ENCODE measurements at regions not wholly inside any gene's neighbourhood (a gene's known extent, or its start where the extent isn't known, plus 50 kb on each side); places are given as distances from the start of the nearest gene placed in this dataset.
"Not testable (repeated sequence)": the region's sequence is repeated elsewhere in the genome, so short reads cannot be mapped to it uniquely, and the experiment has no call there.

DNA sequence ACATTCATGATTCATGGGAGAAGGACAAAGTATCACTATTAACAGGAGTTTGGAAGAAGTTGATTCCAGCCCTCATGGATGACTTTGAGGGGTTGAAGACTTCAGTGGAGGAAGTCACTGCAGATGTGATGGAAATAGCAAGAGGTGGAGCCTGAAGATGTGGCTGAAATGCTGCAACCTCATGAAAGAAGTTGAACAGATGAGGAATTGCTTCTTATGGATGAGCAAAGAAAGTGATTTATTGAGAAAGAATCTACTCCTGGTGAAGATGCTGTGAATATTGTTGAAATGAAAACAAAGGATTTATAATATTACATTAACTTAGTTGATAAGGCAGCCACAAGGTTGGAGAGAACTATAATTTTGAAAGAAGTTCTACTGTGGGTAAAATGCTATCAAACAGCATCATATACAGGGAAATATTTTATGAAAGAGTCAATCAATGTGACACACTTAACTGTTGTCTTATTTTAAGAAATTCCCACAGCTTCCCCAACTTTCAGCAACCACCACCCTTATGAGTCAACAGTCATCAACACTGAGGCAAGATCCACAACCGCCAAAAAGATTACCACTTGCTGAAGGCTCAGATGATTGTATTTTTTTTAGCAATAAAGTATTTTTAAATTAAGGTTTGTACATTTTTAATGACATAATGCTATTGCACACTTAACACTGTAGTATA, 302.6 kb downstream of the CBLL2 start:
- CTCF ChIA-PET = no interaction called here
- H3K9me3 Mint-ChIP-seq = peaks cover 0 to 7% (median 1%) of the 10 kb centered on the region in 5 donors
- H3K27ac Mint-ChIP-seq = no peak overlapping the region

GRCh38 chrX:22577181-22577580, 304.5 kb downstream of the CBLL2 start:
- Mint-ChIP-seq H3K9me3 (peaks cover 0 to 5% (median 2%) of the 10 kb centered on the region in 5 donors), H3K27me3 (no peaks in the 10 kb centered on the region)
- no peaks in the 10 kb centered on the region for H3K36me3 ChIP-seq (ENCODE audit: insufficient read depth, low read length)

More for the DNA sequence above, 302.6 kb downstream of the CBLL2 start:
- Histone ChIP-seq H3K4me1 (ENCODE audit: insufficient read depth, low read length) (no peaks in the 10 kb centered on the region), H3K36me3 (ENCODE audit: insufficient read depth, low read length) (no peaks in the 10 kb centered on the region), H3K27me3 (ENCODE audit: insufficient read depth, low read length, poor library complexity, severe bottlenecking) (no peaks in the 10 kb centered on the region), H3K9me3 (ENCODE audit: low read length) (no peaks in the 10 kb centered on the region), H3K27ac (ENCODE audit: low read depth, low read length) (no peak overlapping the region), H3K4me3 (ENCODE audit: low read length) (no peak overlapping the region)
- no peaks in the 10 kb centered on the region for H3K4me1 Mint-ChIP-seq
- POLR2A ChIA-PET = no interaction called here
- H3K36me3 Mint-ChIP-seq = no peaks in the 10 kb centered on the region
- H3K27me3 Mint-ChIP-seq = no peaks in the 10 kb centered on the region
- no peak overlapping the region for H3K4me3 Mint-ChIP-seq
- no peak for DNase-seq

GRCh38 chrX:22585831-22586230, 313.1 kb downstream of the CBLL2 start:
- ChIA-PET POLR2A (no interaction called here), CTCF (no interaction called here)
- no peaks in the 10 kb centered on the region for H3K9me3 ChIP-seq (ENCODE audit: low read length)
- no peak overlapping the region for H3K27ac Mint-ChIP-seq
- no peak overlapping the region for H3K4me3 Mint-ChIP-seq
- H3K4me3 ChIP-seq (ENCODE audit: low read length) = no peak overlapping the region
- H3K36me3 ChIP-seq (ENCODE audit: insufficient read depth, low read length) = no peaks in the 10 kb centered on the region
- no peaks in the 10 kb centered on the region for H3K27me3 ChIP-seq (ENCODE audit: insufficient read depth, low read length, poor library complexity, severe bottlenecking)
- DNase-seq = no peak
- no peaks in the 10 kb centered on the region for H3K27me3 Mint-ChIP-seq
- H3K4me1 ChIP-seq (ENCODE audit: insufficient read depth, low read length) = no peaks in the 10 kb centered on the region
- no peaks in the 10 kb centered on the region for H3K4me1 Mint-ChIP-seq
- H3K36me3 Mint-ChIP-seq = no peaks in the 10 kb centered on the region
- H3K27ac ChIP-seq (ENCODE audit: low read depth, low read length) = no peak overlapping the region
- peaks cover 0 to 5% (median 0%) of the 10 kb centered on the region in 5 donors for H3K9me3 Mint-ChIP-seq

More at GRCh38 chrX:22577181-22577580, 304.5 kb downstream of the CBLL2 start:
- DNase-seq = no peak
- H3K4me3 Mint-ChIP-seq = no peak overlapping the region
- Histone ChIP-seq H3K27me3 (ENCODE audit: insufficient read depth, low read length, poor library complexity, severe bottlenecking) (no peaks in the 10 kb centered on the region), H3K4me1 (ENCODE audit: insufficient read depth, low read length) (no peaks in the 10 kb centered on the region), H3K27ac (ENCODE audit: low read depth, low read length) (no peak overlapping the region), H3K4me3 (ENCODE audit: low read length) (no peak overlapping the region), H3K9me3 (ENCODE audit: low read length) (no peaks in the 10 kb centered on the region)
- POLR2A ChIA-PET = no interaction called here
- H3K4me1 Mint-ChIP-seq = no peaks in the 10 kb centered on the region
- H3K36me3 Mint-ChIP-seq = no peaks in the 10 kb centered on the region
- no peak overlapping the region for H3K27ac Mint-ChIP-seq
- CTCF ChIA-PET = no interaction called here

DNA sequence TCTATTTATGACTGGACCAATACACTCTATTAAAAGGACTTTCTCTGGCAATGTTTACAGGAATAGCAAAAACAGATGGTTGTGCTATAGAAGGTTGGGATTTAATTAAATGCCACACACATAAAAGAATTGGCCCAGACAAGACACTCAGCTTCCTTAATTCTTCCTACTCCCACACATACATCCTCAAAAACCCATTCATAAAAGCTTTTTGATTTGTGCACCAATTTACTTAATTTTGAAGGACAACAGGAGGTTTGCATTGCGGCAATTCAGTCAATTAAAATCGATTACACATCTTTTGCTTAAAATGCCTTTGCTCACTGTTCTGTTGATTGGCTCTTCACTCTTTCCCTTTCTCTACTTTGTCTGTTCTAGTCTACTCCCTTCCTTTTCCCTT, 317.1 kb downstream of the CBLL2 start:
- Mint-ChIP-seq H3K36me3 (no peaks in the 10 kb centered on the region), H3K27me3 (no peaks in the 10 kb centered on the region), H3K9me3 (peaks cover 0 to 3% (median 0%) of the 10 kb centered on the region in 5 donors), H3K4me3 (no peak overlapping the region), H3K4me1 (no peaks in the 10 kb centered on the region), H3K27ac (no peak overlapping the region)
- H3K4me1 ChIP-seq (ENCODE audit: insufficient read depth, low read length) = no peaks in the 10 kb centered on the region
- no peak overlapping the region for H3K4me3 ChIP-seq (ENCODE audit: low read length)
- H3K27me3 ChIP-seq (ENCODE audit: insufficient read depth, low read length, poor library complexity, severe bottlenecking) = no peaks in the 10 kb centered on the region
- H3K36me3 ChIP-seq (ENCODE audit: insufficient read depth, low read length) = no peaks in the 10 kb centered on the region
- CTCF ChIA-PET = no interaction called here
- no peaks in the 10 kb centered on the region for H3K9me3 ChIP-seq (ENCODE audit: low read length)
- no peak overlapping the region for H3K27ac ChIP-seq (ENCODE audit: low read depth, low read length)
- POLR2A ChIA-PET = no interaction called here
- DNase-seq = no peak

DNA sequence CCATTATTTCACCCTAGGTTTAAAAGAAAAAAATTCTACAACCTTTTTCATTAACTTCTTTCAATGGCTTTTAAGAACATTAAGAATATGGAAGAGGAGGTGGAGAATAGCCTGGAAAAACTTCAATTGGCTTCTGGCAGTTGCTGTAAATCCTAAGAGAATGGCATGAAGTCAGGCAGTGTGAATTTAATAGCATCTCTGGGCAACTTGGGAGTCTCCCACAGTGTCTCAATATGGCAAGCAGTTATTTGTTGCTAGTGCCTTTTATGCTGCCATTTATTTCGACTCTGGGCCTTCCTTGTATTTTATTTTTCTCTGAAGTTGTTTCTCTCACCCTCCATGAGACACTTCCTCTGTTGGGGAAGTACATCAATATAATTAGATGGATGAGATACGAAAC, 322.1 kb downstream of the CBLL2 start:
- no peaks in the 10 kb centered on the region for H3K36me3 Mint-ChIP-seq
- no peak for DNase-seq
- H3K9me3 ChIP-seq (ENCODE audit: low read length) = no peaks in the 10 kb centered on the region
- peaks cover 0 to 2% (median 0%) of the 10 kb centered on the region in 5 donors for H3K9me3 Mint-ChIP-seq
- H3K4me1 Mint-ChIP-seq = no peaks in the 10 kb centered on the region
- H3K27ac Mint-ChIP-seq = no peak overlapping the region
- H3K4me1 ChIP-seq (ENCODE audit: insufficient read depth, low read length) = no peaks in the 10 kb centered on the region
- no peak overlapping the region for H3K27ac ChIP-seq (ENCODE audit: low read depth, low read length)
- ChIA-PET CTCF (no interaction called here), POLR2A (no interaction called here)
- no peaks in the 10 kb centered on the region for H3K36me3 ChIP-seq (ENCODE audit: insufficient read depth, low read length)
- H3K27me3 Mint-ChIP-seq = peaks cover 0 to 1% of the 10 kb centered on the region in 2 donors
- H3K4me3 Mint-ChIP-seq = no peak overlapping the region
- H3K4me3 ChIP-seq (ENCODE audit: low read length) = no peak overlapping the region
- H3K27me3 ChIP-seq (ENCODE audit: insufficient read depth, low read length, poor library complexity, severe bottlenecking) = no peaks in the 10 kb centered on the region

DNA sequence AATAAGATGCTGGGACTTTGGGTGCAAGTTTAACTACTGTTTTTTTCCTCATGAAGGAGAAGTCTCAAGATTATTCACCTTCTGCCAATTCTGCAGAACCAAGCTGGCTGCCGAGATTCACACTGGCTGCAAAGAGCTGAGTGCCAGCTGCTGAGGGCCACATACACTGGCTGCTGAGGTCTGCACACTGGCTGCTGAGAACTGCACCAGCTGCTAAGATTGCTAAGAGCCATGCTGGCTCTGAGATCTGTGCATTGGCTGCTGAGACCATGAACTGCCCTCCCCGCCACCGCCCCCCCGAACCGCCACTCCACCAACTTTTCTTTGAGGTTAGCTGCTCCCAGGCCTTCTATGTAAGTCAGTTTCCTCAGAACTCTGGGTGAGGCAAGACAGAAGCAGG, 330.3 kb downstream of the CBLL2 start:
- Histone ChIP-seq H3K4me3 (ENCODE audit: low read length) (no peak overlapping the region), H3K27ac (ENCODE audit: low read depth, low read length) (no peak overlapping the region), H3K9me3 (ENCODE audit: low read length) (no peaks in the 10 kb centered on the region), H3K4me1 (ENCODE audit: insufficient read depth, low read length) (no peaks in the 10 kb centered on the region), H3K27me3 (ENCODE audit: insufficient read depth, low read length, poor library complexity, severe bottlenecking) (no peaks in the 10 kb centered on the region), H3K36me3 (ENCODE audit: insufficient read depth, low read length) (no peaks in the 10 kb centered on the region)
- POLR2A ChIA-PET = no interaction called here
- Mint-ChIP-seq H3K36me3 (no peaks in the 10 kb centered on the region), H3K4me1 (no peaks in the 10 kb centered on the region), H3K4me3 (no peak overlapping the region), H3K27me3 (peaks cover 0 to 1% of the 10 kb centered on the region in 2 donors), H3K9me3 (peaks cover 0 to 14% (median 7%) of the 10 kb centered on the region in 5 donors), H3K27ac (no peak overlapping the region)
- no peak for DNase-seq
- CTCF ChIA-PET = no interaction called here

DNA sequence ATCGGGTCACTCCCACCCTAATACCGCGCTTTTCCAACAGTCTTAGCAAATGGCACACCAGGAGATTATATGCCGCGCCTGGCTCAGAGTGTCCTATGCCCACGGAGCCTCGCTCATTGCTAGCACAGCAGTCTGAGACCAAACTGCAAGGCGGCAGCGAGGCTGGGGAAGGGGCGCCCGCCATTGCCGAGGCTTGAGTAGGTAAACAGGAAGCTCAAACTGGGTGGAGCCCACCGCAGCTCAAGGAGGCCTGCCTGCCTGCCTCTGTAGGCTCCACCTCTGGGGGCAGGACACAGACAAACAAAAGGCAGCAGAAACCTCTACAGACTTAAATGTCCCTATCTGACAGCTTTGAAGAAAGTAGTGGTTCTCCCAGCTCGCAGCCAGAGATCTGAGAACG, 336.7 kb downstream of the CBLL2 start:
- POLR2A ChIA-PET; H3K4me1 Mint-ChIP-seq; H3K27me3 ChIP-seq (ENCODE audit: insufficient read depth, low read length, poor library complexity, severe bottlenecking); H3K27ac Mint-ChIP-seq; CTCF ChIA-PET; H3K27ac ChIP-seq (ENCODE audit: low read depth, low read length); H3K9me3 ChIP-seq (ENCODE audit: low read length); H3K27me3 Mint-ChIP-seq; H3K4me3 Mint-ChIP-seq; H3K36me3 ChIP-seq (ENCODE audit: insufficient read depth, low read length); H3K4me1 ChIP-seq (ENCODE audit: insufficient read depth, low read length); DNase-seq; H3K4me3 ChIP-seq (ENCODE audit: low read length); H3K36me3 Mint-ChIP-seq: not testable (repeated sequence)
- H3K9me3 Mint-ChIP-seq = peaks cover 0 to 19% (median 9%) of the 10 kb centered on the region in 5 donors

DNA sequence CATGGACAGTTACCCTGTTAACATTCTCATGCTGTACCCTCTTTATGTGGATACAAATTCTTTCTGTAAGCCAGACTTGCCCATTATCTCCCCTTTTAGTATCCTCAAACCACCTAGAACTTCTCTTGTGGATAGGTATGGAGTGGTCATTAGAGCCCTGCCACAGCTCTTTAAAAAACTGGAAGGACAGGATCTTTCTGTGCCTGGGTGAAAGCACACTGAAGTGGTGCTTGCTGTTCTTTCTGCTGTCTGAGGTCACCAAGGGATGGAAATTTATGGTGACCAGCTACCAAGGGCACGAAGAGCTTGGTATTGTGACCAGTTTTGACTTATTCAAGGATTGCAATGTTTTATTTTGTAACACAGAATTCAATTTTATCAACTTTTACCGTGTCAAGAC, 344.2 kb downstream of the CBLL2 start:
- CTCF ChIA-PET = no interaction called here
- Mint-ChIP-seq H3K36me3 (no peaks in the 10 kb centered on the region), H3K27ac (no peak overlapping the region), H3K27me3 (no peaks in the 10 kb centered on the region), H3K4me3 (no peak overlapping the region), H3K9me3 (peaks cover 0 to 9% (median 0%) of the 10 kb centered on the region in 5 donors), H3K4me1 (no peaks in the 10 kb centered on the region)
- H3K36me3 ChIP-seq (ENCODE audit: insufficient read depth, low read length) = no peaks in the 10 kb centered on the region
- H3K27me3 ChIP-seq (ENCODE audit: insufficient read depth, low read length, poor library complexity, severe bottlenecking) = no peaks in the 10 kb centered on the region
- no peak overlapping the region for H3K4me3 ChIP-seq (ENCODE audit: low read length)
- H3K9me3 ChIP-seq (ENCODE audit: low read length) = no peaks in the 10 kb centered on the region
- H3K27ac ChIP-seq (ENCODE audit: low read depth, low read length) = no peak overlapping the region
- no peaks in the 10 kb centered on the region for H3K4me1 ChIP-seq (ENCODE audit: insufficient read depth, low read length)
- POLR2A ChIA-PET = no interaction called here
- no peak for DNase-seq

GRCh38 chrX:22627576-22627975, 354.9 kb downstream of the CBLL2 start:
- ChIA-PET CTCF (no interaction called here), POLR2A (no interaction called here)
- DNase-seq = no peak
- H3K27me3 ChIP-seq (ENCODE audit: insufficient read depth, low read length, poor library complexity, severe bottlenecking) = no peaks in the 10 kb centered on the region
- no peaks in the 10 kb centered on the region for H3K9me3 ChIP-seq (ENCODE audit: low read length)
- peaks cover 0 to 4% (median 0%) of the 10 kb centered on the region in 5 donors for H3K9me3 Mint-ChIP-seq
- no peak overlapping the region for H3K27ac ChIP-seq (ENCODE audit: low read depth, low read length)
- H3K4me3 Mint-ChIP-seq = no peak overlapping the region
- H3K4me1 ChIP-seq (ENCODE audit: insufficient read depth, low read length) = no peaks in the 10 kb centered on the region
- H3K27me3 Mint-ChIP-seq = peaks cover 0 to 2% of the 10 kb centered on the region in 2 donors
- H3K36me3 ChIP-seq (ENCODE audit: insufficient read depth, low read length) = no peaks in the 10 kb centered on the region
- no peaks in the 10 kb centered on the region for H3K36me3 Mint-ChIP-seq
- no peak overlapping the region for H3K4me3 ChIP-seq (ENCODE audit: low read length)
- H3K4me1 Mint-ChIP-seq = no peaks in the 10 kb centered on the region
- no peak overlapping the region for H3K27ac Mint-ChIP-seq

All from CD8-positive, alpha-beta memory T cell (primary cell).